H1 (cell line): ENCODE measurements at regions not wholly inside any gene's neighbourhood (a gene's known extent, or its start where the extent isn't known, plus 50 kb on each side); places are given as distances from the start of the nearest gene placed in this dataset.

Experiments used
- TAF1 ChIP-seq: IDR thresholded peaks from 2 replicates; pipeline ENCODE4 v1.6.1; 2011; ENCODE audit warnings: mild to moderate bottlenecking, low read depth, low read length
- TF ChIP-seq, protein P1 (sequence below): fragments of 300-600 bp; sonication (generic); IDR thresholded peaks from 2 replicates; pipeline ENCODE4 v1.7.1; 2012; ENCODE audit warnings: low read length, moderate library complexity, mild to moderate bottlenecking, inconsistent platforms; ENCODE audit not compliant: insufficient replicate concordance

DNA sequence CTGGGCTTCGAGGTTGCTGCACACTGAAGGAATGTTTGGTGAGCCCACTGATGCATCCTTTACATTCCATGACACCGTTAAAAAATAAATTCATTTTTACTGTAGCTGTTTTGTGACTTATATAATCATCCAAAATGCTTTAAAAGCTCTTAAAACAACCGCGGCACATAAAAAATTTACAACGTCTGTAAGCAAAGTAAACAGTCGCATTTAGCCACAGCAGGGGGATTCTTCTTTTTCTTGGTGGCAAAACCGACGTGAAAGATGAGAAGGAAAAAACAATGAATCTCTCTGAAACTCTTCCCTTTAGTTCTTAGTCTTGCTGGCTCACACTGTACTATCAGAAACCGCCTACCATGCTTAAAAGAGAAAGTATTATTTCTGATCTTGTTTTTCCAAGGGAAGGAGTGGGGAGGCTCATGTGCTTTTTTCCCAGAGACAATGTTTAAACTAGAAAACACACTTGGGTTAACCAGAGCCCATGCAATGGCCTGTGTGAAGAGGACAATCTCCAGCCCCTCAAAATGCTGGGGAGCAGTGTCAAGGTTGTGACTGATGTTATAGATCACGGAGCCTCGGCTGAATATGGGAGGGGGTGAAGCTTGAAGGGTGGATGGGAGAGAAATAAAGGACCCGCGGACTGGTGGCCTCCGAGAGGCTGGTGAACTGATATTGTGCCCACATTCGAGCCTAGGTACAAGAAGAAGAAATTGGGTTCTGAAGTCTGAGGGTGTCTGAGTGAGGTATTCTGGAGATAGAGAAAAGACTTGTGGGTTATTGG is 91.1 kb downstream of the IRF8 start (continued):
- TF ChIP-seq, protein P1, sequence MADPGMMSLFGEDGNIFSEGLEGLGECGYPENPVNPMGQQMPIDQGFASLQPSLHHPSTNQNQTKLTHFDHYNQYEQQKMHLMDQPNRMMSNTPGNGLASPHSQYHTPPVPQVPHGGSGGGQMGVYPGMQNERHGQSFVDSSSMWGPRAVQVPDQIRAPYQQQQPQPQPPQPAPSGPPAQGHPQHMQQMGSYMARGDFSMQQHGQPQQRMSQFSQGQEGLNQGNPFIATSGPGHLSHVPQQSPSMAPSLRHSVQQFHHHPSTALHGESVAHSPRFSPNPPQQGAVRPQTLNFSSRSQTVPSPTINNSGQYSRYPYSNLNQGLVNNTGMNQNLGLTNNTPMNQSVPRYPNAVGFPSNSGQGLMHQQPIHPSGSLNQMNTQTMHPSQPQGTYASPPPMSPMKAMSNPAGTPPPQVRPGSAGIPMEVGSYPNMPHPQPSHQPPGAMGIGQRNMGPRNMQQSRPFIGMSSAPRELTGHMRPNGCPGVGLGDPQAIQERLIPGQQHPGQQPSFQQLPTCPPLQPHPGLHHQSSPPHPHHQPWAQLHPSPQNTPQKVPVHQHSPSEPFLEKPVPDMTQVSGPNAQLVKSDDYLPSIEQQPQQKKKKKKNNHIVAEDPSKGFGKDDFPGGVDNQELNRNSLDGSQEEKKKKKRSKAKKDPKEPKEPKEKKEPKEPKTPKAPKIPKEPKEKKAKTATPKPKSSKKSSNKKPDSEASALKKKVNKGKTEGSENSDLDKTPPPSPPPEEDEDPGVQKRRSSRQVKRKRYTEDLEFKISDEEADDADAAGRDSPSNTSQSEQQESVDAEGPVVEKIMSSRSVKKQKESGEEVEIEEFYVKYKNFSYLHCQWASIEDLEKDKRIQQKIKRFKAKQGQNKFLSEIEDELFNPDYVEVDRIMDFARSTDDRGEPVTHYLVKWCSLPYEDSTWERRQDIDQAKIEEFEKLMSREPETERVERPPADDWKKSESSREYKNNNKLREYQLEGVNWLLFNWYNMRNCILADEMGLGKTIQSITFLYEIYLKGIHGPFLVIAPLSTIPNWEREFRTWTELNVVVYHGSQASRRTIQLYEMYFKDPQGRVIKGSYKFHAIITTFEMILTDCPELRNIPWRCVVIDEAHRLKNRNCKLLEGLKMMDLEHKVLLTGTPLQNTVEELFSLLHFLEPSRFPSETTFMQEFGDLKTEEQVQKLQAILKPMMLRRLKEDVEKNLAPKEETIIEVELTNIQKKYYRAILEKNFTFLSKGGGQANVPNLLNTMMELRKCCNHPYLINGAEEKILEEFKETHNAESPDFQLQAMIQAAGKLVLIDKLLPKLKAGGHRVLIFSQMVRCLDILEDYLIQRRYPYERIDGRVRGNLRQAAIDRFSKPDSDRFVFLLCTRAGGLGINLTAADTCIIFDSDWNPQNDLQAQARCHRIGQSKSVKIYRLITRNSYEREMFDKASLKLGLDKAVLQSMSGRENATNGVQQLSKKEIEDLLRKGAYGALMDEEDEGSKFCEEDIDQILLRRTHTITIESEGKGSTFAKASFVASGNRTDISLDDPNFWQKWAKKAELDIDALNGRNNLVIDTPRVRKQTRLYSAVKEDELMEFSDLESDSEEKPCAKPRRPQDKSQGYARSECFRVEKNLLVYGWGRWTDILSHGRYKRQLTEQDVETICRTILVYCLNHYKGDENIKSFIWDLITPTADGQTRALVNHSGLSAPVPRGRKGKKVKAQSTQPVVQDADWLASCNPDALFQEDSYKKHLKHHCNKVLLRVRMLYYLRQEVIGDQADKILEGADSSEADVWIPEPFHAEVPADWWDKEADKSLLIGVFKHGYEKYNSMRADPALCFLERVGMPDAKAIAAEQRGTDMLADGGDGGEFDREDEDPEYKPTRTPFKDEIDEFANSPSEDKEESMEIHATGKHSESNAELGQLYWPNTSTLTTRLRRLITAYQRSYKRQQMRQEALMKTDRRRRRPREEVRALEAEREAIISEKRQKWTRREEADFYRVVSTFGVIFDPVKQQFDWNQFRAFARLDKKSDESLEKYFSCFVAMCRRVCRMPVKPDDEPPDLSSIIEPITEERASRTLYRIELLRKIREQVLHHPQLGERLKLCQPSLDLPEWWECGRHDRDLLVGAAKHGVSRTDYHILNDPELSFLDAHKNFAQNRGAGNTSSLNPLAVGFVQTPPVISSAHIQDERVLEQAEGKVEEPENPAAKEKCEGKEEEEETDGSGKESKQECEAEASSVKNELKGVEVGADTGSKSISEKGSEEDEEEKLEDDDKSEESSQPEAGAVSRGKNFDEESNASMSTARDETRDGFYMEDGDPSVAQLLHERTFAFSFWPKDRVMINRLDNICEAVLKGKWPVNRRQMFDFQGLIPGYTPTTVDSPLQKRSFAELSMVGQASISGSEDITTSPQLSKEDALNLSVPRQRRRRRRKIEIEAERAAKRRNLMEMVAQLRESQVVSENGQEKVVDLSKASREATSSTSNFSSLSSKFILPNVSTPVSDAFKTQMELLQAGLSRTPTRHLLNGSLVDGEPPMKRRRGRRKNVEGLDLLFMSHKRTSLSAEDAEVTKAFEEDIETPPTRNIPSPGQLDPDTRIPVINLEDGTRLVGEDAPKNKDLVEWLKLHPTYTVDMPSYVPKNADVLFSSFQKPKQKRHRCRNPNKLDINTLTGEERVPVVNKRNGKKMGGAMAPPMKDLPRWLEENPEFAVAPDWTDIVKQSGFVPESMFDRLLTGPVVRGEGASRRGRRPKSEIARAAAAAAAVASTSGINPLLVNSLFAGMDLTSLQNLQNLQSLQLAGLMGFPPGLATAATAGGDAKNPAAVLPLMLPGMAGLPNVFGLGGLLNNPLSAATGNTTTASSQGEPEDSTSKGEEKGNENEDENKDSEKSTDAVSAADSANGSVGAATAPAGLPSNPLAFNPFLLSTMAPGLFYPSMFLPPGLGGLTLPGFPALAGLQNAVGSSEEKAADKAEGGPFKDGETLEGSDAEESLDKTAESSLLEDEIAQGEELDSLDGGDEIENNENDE, result no peak
- TF ChIP-seq TAF1, result no peak
